Hepatocyte (in vitro differentiated cells): ENCODE measurements at regions not wholly inside any gene's neighbourhood (a gene's known extent, or its start where the extent isn't known, plus 50 kb on each side); places are given as distances from the start of the nearest gene placed in this dataset.

Source experiments
- DNase-seq: peaks from one replicate; pipeline ENCODE4 v3.0.0-alpha.2; 2016; ENCODE audit warnings: low spot score
- H2AFZ ChIP-seq: fragments of 200-600 bp; sonication (generic); 2 replicates; pipeline ENCODE4 v1.6.0; 2016; ENCODE audit warnings: antibody characterized with exemption, mild to moderate bottlenecking
- H3K27ac ChIP-seq: fragments of 200-600 bp; sonication (generic); 2 replicates; pipeline ENCODE4 v1.5.1; 2016; ENCODE audit warnings: mild to moderate bottlenecking
- H3K27me3 ChIP-seq: fragments of 200-600 bp; sonication (generic); 2 replicates; pipeline ENCODE4 v1.6.1; 2016
- H3K36me3 ChIP-seq: fragments of 200-600 bp; sonication (generic); replicated peaks from 2 replicates; pipeline ENCODE4 v1.5.1; 2016; ENCODE audit warnings: low read depth; ENCODE audit not compliant: insufficient read depth
- H3K4me1 ChIP-seq: fragments of 200-600 bp; sonication (generic); 2 replicates; pipeline ENCODE4 v1.5.1; 2016; ENCODE audit warnings: mild to moderate bottlenecking, moderate library complexity; ENCODE audit not compliant: insufficient read depth
- H3K4me2 ChIP-seq: fragments of 200-600 bp; sonication (generic); 2 replicates; pipeline ENCODE4 v1.6.0; 2016
- H3K4me3 ChIP-seq: fragments of 200-600 bp; sonication (generic); 2 replicates; pipeline ENCODE4 v1.5.1; 2016; ENCODE audit warnings: mild to moderate bottlenecking
- H3K79me2 ChIP-seq: fragments of 200-600 bp; sonication (generic); 2 replicates; pipeline ENCODE4 v1.6.0; 2017; ENCODE audit warnings: mild to moderate bottlenecking
- H3K9me2 ChIP-seq: fragments of 200-600 bp; sonication (generic); replicated peaks from 2 replicates; pipeline ENCODE4 v1.6.0; 2017; ENCODE audit warnings: mild to moderate bottlenecking; ENCODE audit not compliant: insufficient read depth
- H3K9me3 ChIP-seq: fragments of 200-600 bp; sonication (generic); 2 replicates; pipeline ENCODE4 v1.5.1; 2016; ENCODE audit warnings: low read depth, mild to moderate bottlenecking
- H4K20me1 ChIP-seq: fragments of 200-600 bp; sonication (generic); 2 replicates; pipeline ENCODE4 v1.6.0; 2016; ENCODE audit warnings: mild to moderate bottlenecking; ENCODE audit not compliant: insufficient read depth, poor library complexity, severe bottlenecking
- EZH2 ChIP-seq: fragments of 200-600 bp; sonication (generic); IDR thresholded peaks from 2 replicates; pipeline ENCODE4 v1.6.1; 2016; ENCODE audit warnings: antibody characterized with exemption, mild to moderate bottlenecking, borderline replicate concordance
- EZH2phosphoT487 ChIP-seq: fragments of 200-600 bp; sonication (generic); IDR thresholded peaks from one replicate; pipeline ENCODE4 v1.6.1; 2018; ENCODE audit warnings: antibody characterized with exemption, mild to moderate bottlenecking, low read depth, moderate library complexity; ENCODE audit not compliant: unreplicated experiment, severe bottlenecking
- whole genome bisulfite sequencing: methylation state at CpG from one replicate; pipeline ENCODE4 v1.1.6; 2016; ENCODE audit warnings: low lambda C conversion rate; ENCODE audit errors: missing lambda C conversion rate; 5-methylcytosine and 5-hydroxymethylcytosine counted together
- TF ChIP-seq, protein P1 (sequence below): fragments of 200-600 bp; sonication (generic); IDR thresholded peaks from 2 replicates; pipeline ENCODE4 v1.5.1; 2016; ENCODE audit warnings: antibody characterized with exemption, mild to moderate bottlenecking; ENCODE audit not compliant: poor library complexity

GRCh38 chr13:34046457-34046856 lies 228.5 kb downstream of the RFC3 start:
- no peak for TF ChIP-seq EZH2
- TF ChIP-seq EZH2phosphoT487: no peak
- TF ChIP-seq, protein P1, sequence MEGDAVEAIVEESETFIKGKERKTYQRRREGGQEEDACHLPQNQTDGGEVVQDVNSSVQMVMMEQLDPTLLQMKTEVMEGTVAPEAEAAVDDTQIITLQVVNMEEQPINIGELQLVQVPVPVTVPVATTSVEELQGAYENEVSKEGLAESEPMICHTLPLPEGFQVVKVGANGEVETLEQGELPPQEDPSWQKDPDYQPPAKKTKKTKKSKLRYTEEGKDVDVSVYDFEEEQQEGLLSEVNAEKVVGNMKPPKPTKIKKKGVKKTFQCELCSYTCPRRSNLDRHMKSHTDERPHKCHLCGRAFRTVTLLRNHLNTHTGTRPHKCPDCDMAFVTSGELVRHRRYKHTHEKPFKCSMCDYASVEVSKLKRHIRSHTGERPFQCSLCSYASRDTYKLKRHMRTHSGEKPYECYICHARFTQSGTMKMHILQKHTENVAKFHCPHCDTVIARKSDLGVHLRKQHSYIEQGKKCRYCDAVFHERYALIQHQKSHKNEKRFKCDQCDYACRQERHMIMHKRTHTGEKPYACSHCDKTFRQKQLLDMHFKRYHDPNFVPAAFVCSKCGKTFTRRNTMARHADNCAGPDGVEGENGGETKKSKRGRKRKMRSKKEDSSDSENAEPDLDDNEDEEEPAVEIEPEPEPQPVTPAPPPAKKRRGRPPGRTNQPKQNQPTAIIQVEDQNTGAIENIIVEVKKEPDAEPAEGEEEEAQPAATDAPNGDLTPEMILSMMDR: no peak
- WGBS: 91% methylated on average over 5 of the region's 5 CpGs

DNA sequence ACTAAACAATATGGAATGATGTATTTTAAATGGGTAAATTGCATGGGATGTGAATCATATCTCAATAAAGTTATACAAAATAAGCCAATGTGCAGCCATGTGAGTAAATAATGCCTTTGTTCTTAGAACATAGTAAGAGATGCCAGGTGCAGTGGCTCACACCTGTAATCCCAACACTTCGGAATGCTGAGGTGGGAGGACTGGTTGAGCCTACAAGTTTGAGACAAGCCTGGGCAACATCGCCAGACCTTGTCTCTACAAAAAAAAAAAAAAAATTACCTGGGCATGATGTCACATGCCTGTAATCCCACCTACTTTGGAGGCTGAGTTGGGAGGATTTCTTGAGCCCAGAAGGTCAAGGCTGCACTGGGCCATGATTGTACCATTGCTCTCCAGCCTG lies 230.7 kb downstream of the RFC3 start:
- H3K27me3 ChIP-seq: no peaks in the 10 kb centered on the region
- H3K79me2 ChIP-seq: no peaks in the 10 kb centered on the region
- DNase-seq: no peak
- no peak overlapping the region for H3K27ac ChIP-seq
- H3K4me2 ChIP-seq: no peak overlapping the region
- 100% methylated on average over 2 of the region's 2 CpGs for WGBS
- H3K9me2 ChIP-seq: no peaks in the 10 kb centered on the region
- H3K9me3 ChIP-seq: no peaks in the 10 kb centered on the region
- no peak overlapping the region for H2AFZ ChIP-seq
- H3K36me3 ChIP-seq: no peaks in the 10 kb centered on the region
- no peak overlapping the region for H3K4me3 ChIP-seq
- TF ChIP-seq EZH2: no peak
- TF ChIP-seq, protein P1: no peak
- TF ChIP-seq EZH2phosphoT487: no peak
- no peaks in the 10 kb centered on the region for H3K4me1 ChIP-seq
- H4K20me1 ChIP-seq: no peaks in the 10 kb centered on the region

More at GRCh38 chr13:34046457-34046856, 228.5 kb downstream of the RFC3 start:
- Histone ChIP-seq H4K20me1 (no peaks in the 10 kb centered on the region), H3K4me1 (no peaks in the 10 kb centered on the region), H3K9me3 (no peaks in the 10 kb centered on the region), H3K9me2 (no peaks in the 10 kb centered on the region), H3K36me3 (no peaks in the 10 kb centered on the region), H3K4me2 (no peak overlapping the region), H3K27me3 (no peaks in the 10 kb centered on the region), H3K4me3 (no peak overlapping the region), H2AFZ (no peak overlapping the region), H3K79me2 (no peaks in the 10 kb centered on the region), H3K27ac (no peak overlapping the region)
- no peak for DNase-seq

GRCh38 chr13:34056733-34057258 lies 238.8 kb downstream of the RFC3 start:
- no peaks in the 10 kb centered on the region for H3K4me1 ChIP-seq
- H3K9me2 ChIP-seq: no peaks in the 10 kb centered on the region
- H3K36me3 ChIP-seq: no peaks in the 10 kb centered on the region
- H3K79me2 ChIP-seq: no peaks in the 10 kb centered on the region
- no peak overlapping the region for H3K27ac ChIP-seq
- TF ChIP-seq, protein P1: no peak
- TF ChIP-seq EZH2 (no peak), EZH2phosphoT487 (no peak)
- H3K27me3 ChIP-seq: no peaks in the 10 kb centered on the region
- 85% methylated on average over 1 of the region's 1 CpG for WGBS
- no peaks in the 10 kb centered on the region for H3K9me3 ChIP-seq
- no peaks in the 10 kb centered on the region for H4K20me1 ChIP-seq
- H3K4me3 ChIP-seq: no peak overlapping the region
- no peak overlapping the region for H3K4me2 ChIP-seq
- DNase-seq: no peak
- H2AFZ ChIP-seq: no peak overlapping the region
